Panc1 (cell line): ENCODE measurements at regions not wholly inside any gene's neighbourhood (a gene's known extent, or its start where the extent isn't known, plus 50 kb on each side); places are given as distances from the start of the nearest gene placed in this dataset.

Experiments used
- ATAC-seq: fragments of 200-7000 bp; cut with Tn5 transposase; 2 replicates; pipeline ENCODE4 v1.9.1; 2020; ENCODE audit warnings: mild to moderate bottlenecking, moderate library complexity
- BruUV-seq: library from RNA; stranded (reverse); fragments of 400-500 nt; replicated peaks from 2 replicates; lab custom pipeline; 2021; lab: Mats Ljungman, UMichigan
- CTCF ChIA-PET: fragments of 300-600 bp; sonication (Branson Sonifier 250); formaldehyde crosslinking; loops from one replicate; lab custom pipeline; 2022; ENCODE audit warnings: antibody characterized with exemption; lab: Charles Lee
- POLR2A ChIA-PET: fragments of 300-600 bp; sonication (Branson Sonifier 250); formaldehyde crosslinking; loops from one replicate; lab custom pipeline; 2022; ENCODE audit warnings: antibody characterized with exemption; lab: Charles Lee
- DNase-seq: peaks from one replicate; pipeline ENCODE4 v3.0.0-alpha.2; 2010; ENCODE audit warnings: low read depth, low spot score
- H3K27ac ChIP-seq: 2 replicates; pipeline ENCODE4 v1.5.1; 2011; ENCODE audit warnings: mild to moderate bottlenecking, low read length, inconsistent platforms
- H3K27me3 ChIP-seq: fragments of 200-500 bp; sonication (Bioruptor generic); 2 replicates; pipeline ENCODE4 v1.6.0; 2014; ENCODE audit warnings: low read length, inconsistent platforms; ENCODE audit not compliant: control insufficient read depth, insufficient read depth
- H3K36me3 ChIP-seq: fragments of 200-500 bp; sonication (Bioruptor generic); 2 replicates; pipeline ENCODE4 v1.5.1; 2014; ENCODE audit warnings: inconsistent platforms, mild to moderate bottlenecking, low read length, moderate library complexity; ENCODE audit not compliant: control insufficient read depth, insufficient read depth
- H3K4me1 ChIP-seq: 2 replicates; pipeline ENCODE4 v1.5.1; 2011; ENCODE audit warnings: inconsistent platforms, mild to moderate bottlenecking, low read length, moderate library complexity; ENCODE audit not compliant: control insufficient read depth, insufficient read depth
- H3K4me3 ChIP-seq, 2 experiments: 2 replicates each; pipeline ENCODE4 v1.5.1; 2011 to 2012; ENCODE audit warnings: low read depth in 2 of 2, low read length in 2 of 2, mild to moderate bottlenecking in 2 of 2, inconsistent platforms in 1 of 2, moderate library complexity in 1 of 2
- H3K9me3 ChIP-seq: fragments of 200-500 bp; sonication (Bioruptor generic); 2 replicates; pipeline ENCODE4 v1.5.1; 2014; ENCODE audit warnings: low read depth, mild to moderate bottlenecking, inconsistent platforms, low read length, moderate library complexity; ENCODE audit not compliant: control insufficient read depth, insufficient read depth
- CTCF ChIP-seq: fragments of 450-650 bp; IDR thresholded peaks from 2 replicates; pipeline ENCODE4 v1.5.1; 2017; ENCODE audit warnings: mild to moderate bottlenecking
- POLR2AphosphoS5 ChIP-seq: IDR thresholded peaks from 2 replicates; pipeline ENCODE4 v1.6.1; 2012; ENCODE audit warnings: mild to moderate bottlenecking, low read depth, low read length, moderate library complexity
- REST ChIP-seq, 2 experiments: IDR thresholded peaks; 2 replicates each; pipeline ENCODE4 v1.6.1; 2011 to 2012; ENCODE audit warnings: low read depth in 2 of 2, control low read depth in 1 of 2, low read length in 1 of 2, mild to moderate bottlenecking in 1 of 2, moderate library complexity in 1 of 2; ENCODE audit not compliant: insufficient read depth in 1 of 2
- SIN3A ChIP-seq: IDR thresholded peaks from 2 replicates; pipeline ENCODE4 v1.6.1; 2012; ENCODE audit warnings: low read depth, mild to moderate bottlenecking, low read length, moderate library complexity, borderline replicate concordance; ENCODE audit not compliant: insufficient read depth
- TCF7L2 ChIP-seq: IDR thresholded peaks from 2 replicates; pipeline ENCODE4 v1.6.1; 2011; ENCODE audit warnings: mild to moderate bottlenecking, low read depth, low read length, inconsistent platforms
- in situ Hi-C: cut with HindIII; loops from 2 replicates; pipeline ENCODE4 v1.10.0; 2016; ENCODE audit warnings: low sequenced_read_pairs, low pct_unique_long_range_greater_than_20kb
- intact Hi-C: fragments of 100-400 bp; cut with micrococcal nuclease; formaldehyde crosslinking; loops from one replicate; pipeline ENCODE4 v1.10.0; 2022; ENCODE audit not compliant: unreplicated experiment

GRCh38 chr13:34070544-34071303 lies 252.8 kb downstream of the RFC3 start:
- intact Hi-C loops = loop anchor here (10.0 kb wide), 1 partner anchor 266 kb away; no protein-coding TSS in a partner anchor
- Histone ChIP-seq H3K4me1 (no peaks in the 10 kb centered on the region), H3K27ac (no peak overlapping the region), H3K9me3 (no peaks in the 10 kb centered on the region; the same call in 1 of the 2 replicates), H3K36me3 (no peaks in the 10 kb centered on the region), H3K4me3 (no peak overlapping the region), H3K27me3 (no peaks in the 10 kb centered on the region)
- in situ Hi-C loops = no loop called here
- TF ChIP-seq TCF7L2 = no peak
- no peak for TF ChIP-seq CTCF
- no peak for TF ChIP-seq POLR2AphosphoS5
- TF ChIP-seq SIN3A = no peak
- TF ChIP-seq REST (IDR thresholded peaks at IDR 0.05; ENCODE audit: insufficient read depth in 1 of 2, low read depth in 2 of 2, low read length in 1 of 2) = no peak
- POLR2A ChIA-PET = interaction anchor here (0.5 kb wide), 1 partner anchor 692 kb away, joined by 3 read pairs; no protein-coding TSS in a partner anchor
- ATAC-seq (no peak), DNase-seq (no peak)
- no TSS peak for BruUV-seq
- CTCF ChIA-PET = no interaction called here

- no peaks in the 10 kb centered on the region for H3K4me1 ChIP-seq
- intact Hi-C loops = loop anchor here (5.0 to 10.0 kb wide), 2 partner anchors 144 to 272 kb away; no protein-coding TSS in a partner anchor
- no TSS peak for BruUV-seq
- ATAC-seq = no peak
- H3K27ac ChIP-seq = no peak overlapping the region
- H3K27me3 ChIP-seq = no peaks in the 10 kb centered on the region
- no peak for DNase-seq
- in situ Hi-C loops = no loop called here
- ChIA-PET CTCF (no interaction called here), POLR2A (no interaction called here)
- TF ChIP-seq TCF7L2 (no peak), POLR2AphosphoS5 (no peak), CTCF (no peak), SIN3A (no peak), REST (IDR thresholded peaks at IDR 0.05; ENCODE audit: insufficient read depth in 1 of 2, low read depth in 2 of 2, low read length in 1 of 2) (no peak)
- no peak overlapping the region for H3K4me3 ChIP-seq
- no peaks in the 10 kb centered on the region; the same call in 1 of the 2 replicates for H3K9me3 ChIP-seq
- no peaks in the 10 kb centered on the region for H3K36me3 ChIP-seq
Measured at GRCh38 chr13:34076319-34076718, 258.4 kb downstream of the RFC3 start.
